Right lobe of liver (tissue), 4 donors: ENCODE measurements at regions not wholly inside any gene's neighbourhood (a gene's known extent, or its start where the extent isn't known, plus 50 kb on each side); places are given as distances from the start of the nearest gene placed in this dataset.

ENCODE experiments used
- CTCF ChIP-seq, 4 donors: fragments of 200-600 bp in 3 of 4; fragments of 450-650 bp in 1 of 4; IDR thresholded peaks; one replicate each; pipeline versions ENCODE4 v1.5.1 to v1.8.0; 2016 to 2022; ENCODE audit warnings: antibody characterized with exemption in 4 of 4, mild to moderate bottlenecking in 2 of 4
- POLR2A ChIP-seq: fragments of 450-650 bp; IDR thresholded peaks from one replicate; pipeline ENCODE4 v1.6.1; 2017; ENCODE audit warnings: antibody characterized with exemption, mild to moderate bottlenecking
- donor health status: DM: no; HTN: no; CAD: no.
- donor health status: DM: no; HTN: no; CAD: no.
- donor health status: DM: no; HTN: yes; CAD: no.

DNA sequence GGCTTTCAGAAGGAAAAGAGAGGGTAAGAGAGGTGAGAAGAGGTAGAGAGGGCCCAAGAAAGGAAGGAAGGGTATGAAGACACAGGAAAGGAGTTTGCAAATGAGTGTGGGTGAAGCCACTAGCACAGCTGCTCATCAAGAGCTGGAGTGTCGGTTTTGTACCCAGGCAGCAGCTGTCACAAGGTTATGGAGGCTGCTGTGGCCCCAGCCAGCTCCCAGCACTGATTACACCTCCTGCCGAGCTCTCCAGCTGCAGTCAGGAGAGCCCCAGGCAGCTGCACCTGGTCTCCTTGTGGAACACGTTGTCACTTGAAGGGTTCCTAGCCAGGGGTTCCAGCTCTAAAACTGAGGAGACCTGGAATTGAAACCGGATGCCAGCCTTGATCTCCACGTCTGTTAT is 60.4 kb upstream of the CHD2 start:
- TF ChIP-seq CTCF (IDR thresholded peaks at IDR 0.05) (no peak), POLR2A (no peak)
